WERI-Rb-1 (cell line): ENCODE measurements at regions not wholly inside any gene's neighbourhood (a gene's known extent, or its start where the extent isn't known, plus 50 kb on each side); places are given as distances from the start of the nearest gene placed in this dataset.

Experiments used
- DNase-seq: peaks from one replicate; pipeline ENCODE4 v3.0.0-alpha.2; 2020
- H3K27ac ChIP-seq: fragments of 250-450 bp; sonication (Bioruptor Pico); 2 replicates; pipeline ENCODE4 v1.5.1; 2020; ENCODE audit warnings: mild to moderate bottlenecking, moderate library complexity
- H3K27me3 ChIP-seq: fragments of 250-450 bp; sonication (Bioruptor Pico); 2 replicates; pipeline ENCODE4 v1.5.1; 2021; ENCODE audit warnings: mild to moderate bottlenecking, low read depth, moderate library complexity; ENCODE audit not compliant: insufficient read depth, severe bottlenecking
- H3K36me3 ChIP-seq: fragments of 250-450 bp; sonication (Bioruptor Pico); 2 replicates; pipeline ENCODE4 v1.5.1; 2020; ENCODE audit warnings: mild to moderate bottlenecking, moderate library complexity
- H3K4me3 ChIP-seq: 2 replicates; pipeline ENCODE4 v1.5.1; 2011; ENCODE audit warnings: low read depth, mild to moderate bottlenecking, control low read depth, low read length
- H3K9me3 ChIP-seq: fragments of 250-450 bp; sonication (Bioruptor Pico); 2 replicates; pipeline ENCODE4 v1.5.1; 2021; ENCODE audit warnings: mild to moderate bottlenecking, moderate library complexity; ENCODE audit not compliant: severe bottlenecking
- TF ChIP-seq, protein P1 (sequence below): IDR thresholded peaks from 2 replicates; pipeline ENCODE4 v1.5.1; 2011; ENCODE audit warnings: low read depth, mild to moderate bottlenecking, control low read depth, inconsistent platforms, low read length

GRCh38 chr15:95581595-95581994, 748.9 kb upstream of the NR2F2 start:
- Histone ChIP-seq H3K9me3 (no peaks in the 10 kb centered on the region), H3K4me3 (no peak overlapping the region), H3K27me3 (no peaks in the 10 kb centered on the region), H3K36me3 (no peaks in the 10 kb centered on the region), H3K27ac (no peak overlapping the region)
- TF ChIP-seq, protein P1, sequence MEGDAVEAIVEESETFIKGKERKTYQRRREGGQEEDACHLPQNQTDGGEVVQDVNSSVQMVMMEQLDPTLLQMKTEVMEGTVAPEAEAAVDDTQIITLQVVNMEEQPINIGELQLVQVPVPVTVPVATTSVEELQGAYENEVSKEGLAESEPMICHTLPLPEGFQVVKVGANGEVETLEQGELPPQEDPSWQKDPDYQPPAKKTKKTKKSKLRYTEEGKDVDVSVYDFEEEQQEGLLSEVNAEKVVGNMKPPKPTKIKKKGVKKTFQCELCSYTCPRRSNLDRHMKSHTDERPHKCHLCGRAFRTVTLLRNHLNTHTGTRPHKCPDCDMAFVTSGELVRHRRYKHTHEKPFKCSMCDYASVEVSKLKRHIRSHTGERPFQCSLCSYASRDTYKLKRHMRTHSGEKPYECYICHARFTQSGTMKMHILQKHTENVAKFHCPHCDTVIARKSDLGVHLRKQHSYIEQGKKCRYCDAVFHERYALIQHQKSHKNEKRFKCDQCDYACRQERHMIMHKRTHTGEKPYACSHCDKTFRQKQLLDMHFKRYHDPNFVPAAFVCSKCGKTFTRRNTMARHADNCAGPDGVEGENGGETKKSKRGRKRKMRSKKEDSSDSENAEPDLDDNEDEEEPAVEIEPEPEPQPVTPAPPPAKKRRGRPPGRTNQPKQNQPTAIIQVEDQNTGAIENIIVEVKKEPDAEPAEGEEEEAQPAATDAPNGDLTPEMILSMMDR = no peak
- no peak for DNase-seq

DNA sequence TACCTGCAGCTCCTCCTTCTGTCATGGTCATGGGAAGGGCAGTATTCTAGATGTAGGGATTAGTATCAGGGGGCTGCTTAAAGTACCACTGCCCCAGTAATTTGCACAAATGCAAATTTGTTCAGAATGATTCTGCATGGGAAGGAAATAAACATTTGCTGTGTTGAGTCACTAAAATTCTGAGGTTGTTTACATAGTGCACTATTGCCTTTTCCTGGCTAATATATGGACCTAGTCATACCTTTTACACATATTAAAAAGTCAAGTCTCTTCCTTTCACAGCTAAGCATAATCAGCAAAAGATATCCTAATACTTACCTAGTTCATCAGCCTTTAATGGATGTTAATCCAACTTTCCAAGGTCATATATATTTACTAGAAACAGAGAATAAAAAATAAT, 746.4 kb upstream of the NR2F2 start:
- TF ChIP-seq, protein P1 = no peak
- H3K27ac ChIP-seq = no peak overlapping the region
- H3K36me3 ChIP-seq = no peaks in the 10 kb centered on the region
- no peak for DNase-seq
- H3K9me3 ChIP-seq = no peaks in the 10 kb centered on the region
- no peaks in the 10 kb centered on the region for H3K27me3 ChIP-seq
- no peak overlapping the region for H3K4me3 ChIP-seq

DNA sequence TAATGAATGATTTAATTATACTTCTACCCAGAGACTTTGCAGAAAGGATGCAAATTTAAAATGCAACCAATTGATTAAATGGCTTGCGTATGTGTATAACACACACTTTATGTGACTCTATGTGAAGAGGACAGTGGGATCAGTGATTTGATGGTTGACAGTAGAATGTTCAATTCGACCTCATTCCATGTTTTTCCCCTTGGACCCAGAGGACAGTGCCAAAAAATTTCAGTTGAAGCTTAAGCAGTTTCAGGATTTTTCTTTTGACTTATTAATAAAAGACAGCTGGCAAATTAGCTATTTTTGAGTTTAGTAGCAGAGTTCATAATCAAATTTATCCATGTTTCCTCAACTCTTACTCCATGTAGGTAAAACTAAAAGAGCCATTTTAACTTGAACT, 742.4 kb upstream of the NR2F2 start:
- Histone ChIP-seq H3K27ac (no peak overlapping the region), H3K27me3 (no peaks in the 10 kb centered on the region), H3K9me3 (no peaks in the 10 kb centered on the region), H3K36me3 (no peaks in the 10 kb centered on the region), H3K4me3 (no peak overlapping the region)
- TF ChIP-seq, protein P1 = no peak
- DNase-seq = no peak

GRCh38 chr15:95590533-95591044, 739.9 kb upstream of the NR2F2 start:
- DNase-seq = no peak
- TF ChIP-seq, protein P1 = no peak
- H3K27me3 ChIP-seq = no peaks in the 10 kb centered on the region

DNA sequence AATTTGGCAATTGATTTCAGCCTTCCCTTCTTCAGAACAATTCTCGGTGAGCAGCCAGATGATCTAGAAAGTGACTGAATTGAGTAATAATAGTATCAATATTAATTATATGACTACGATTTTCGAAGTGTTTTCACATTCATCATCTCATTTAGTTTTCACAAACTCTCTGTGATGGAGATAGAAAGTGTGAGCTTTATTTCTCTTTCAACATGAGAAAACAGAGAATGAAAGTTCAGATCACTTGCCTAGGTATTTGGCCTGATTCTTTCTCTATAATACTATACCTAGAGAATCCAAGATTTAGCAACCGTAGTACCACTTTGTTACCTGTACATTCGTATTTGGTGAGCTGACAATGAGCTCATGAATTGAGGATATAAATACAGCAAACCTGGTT, 739.2 kb upstream of the NR2F2 start:
- Histone ChIP-seq H3K27ac (no peak overlapping the region), H3K4me3 (no peak overlapping the region), H3K36me3 (no peaks in the 10 kb centered on the region), H3K27me3 (no peaks in the 10 kb centered on the region), H3K9me3 (no peaks in the 10 kb centered on the region)
- TF ChIP-seq, protein P1 = no peak
- no peak for DNase-seq

More at GRCh38 chr15:95590533-95591044, 739.9 kb upstream of the NR2F2 start:
- H3K27ac ChIP-seq = no peak overlapping the region
- no peaks in the 10 kb centered on the region for H3K9me3 ChIP-seq
- H3K36me3 ChIP-seq = no peaks in the 10 kb centered on the region
- H3K4me3 ChIP-seq = no peak overlapping the region

DNA sequence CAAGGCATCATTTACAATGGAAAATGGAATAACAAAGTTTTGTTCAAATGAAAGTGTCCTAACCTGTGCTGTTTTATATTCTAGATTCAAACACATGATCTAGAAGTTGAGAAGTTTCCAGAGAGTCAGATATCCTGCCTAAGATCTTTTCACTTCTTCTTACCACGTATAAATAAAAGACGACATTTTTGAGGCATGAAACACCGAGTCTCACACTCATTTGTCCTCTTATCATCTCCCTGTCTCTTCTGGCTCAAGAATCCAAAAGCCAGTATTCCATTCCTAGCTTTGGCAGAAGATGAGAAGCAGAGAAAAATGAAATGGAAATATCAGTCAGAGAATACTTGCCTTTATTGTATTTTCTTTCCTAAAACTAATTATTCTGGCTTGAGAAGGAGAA, 738.6 kb upstream of the NR2F2 start:
- TF ChIP-seq, protein P1 = no peak
- no peak for DNase-seq
- Histone ChIP-seq H3K27ac (no peak overlapping the region), H3K9me3 (no peaks in the 10 kb centered on the region), H3K36me3 (no peaks in the 10 kb centered on the region), H3K4me3 (no peak overlapping the region), H3K27me3 (no peaks in the 10 kb centered on the region)
